ENCODE measurements at regions not wholly inside any gene's neighbourhood (a gene's known extent, or its start where the extent isn't known, plus 50 kb on each side); places are given as distances from the start of the nearest gene placed in this dataset.

DNA sequence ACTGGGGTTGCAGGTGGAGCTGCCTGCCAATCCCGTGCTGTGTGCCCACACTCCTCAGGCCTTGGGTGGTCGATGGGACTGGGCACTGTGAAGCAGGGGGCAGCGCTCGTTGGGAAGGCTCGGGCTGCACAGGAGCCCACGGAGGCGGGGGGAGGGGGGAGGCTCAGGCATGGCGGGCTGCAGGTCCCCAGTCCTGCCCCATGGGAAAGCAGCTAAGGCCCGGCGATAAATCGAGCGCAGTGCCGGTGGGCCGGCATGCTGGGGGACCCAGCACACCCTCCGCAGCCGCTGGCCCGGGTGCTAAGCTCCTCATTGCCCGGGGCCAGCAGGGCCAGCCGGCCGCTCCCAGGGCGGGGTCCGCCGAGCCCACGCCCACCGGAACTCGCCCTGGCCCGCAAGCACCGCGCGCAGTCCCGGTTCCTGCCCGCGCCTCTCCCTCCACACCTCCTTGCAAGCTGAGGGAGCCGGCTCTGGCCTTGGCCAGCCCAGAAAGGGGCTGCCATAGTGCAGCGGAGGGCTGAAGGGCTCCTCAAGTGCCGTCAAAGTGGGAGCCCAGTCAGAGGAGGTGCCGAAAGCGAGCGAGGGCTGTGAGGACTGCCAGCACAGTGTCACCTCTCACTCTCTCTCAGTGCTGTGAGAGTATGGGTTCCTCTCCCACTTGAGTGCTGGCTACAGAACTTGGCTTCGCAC is 1210.6 kb upstream of the NXPH2 start:
- Histone ChIP-seq H2BK120ac (ENCODE audit: low read depth, low read length, poor library complexity, severe bottlenecking) (no peak overlapping the region), H2BK5ac (ENCODE audit: insufficient read length, low read length) (no peak overlapping the region), H2BK12ac (ENCODE audit: insufficient read length, low read depth, low read length) (no peak overlapping the region), H3K9me3 (ENCODE audit: control insufficient read depth, low read depth, low read length) (no peaks in the 10 kb centered on the region), H3K56ac (ENCODE audit: insufficient read length, low read depth, low read length) (no peak overlapping the region), H2AK5ac (ENCODE audit: insufficient read length, low read length) (no peak overlapping the region), H4K20me1 (ENCODE audit: control insufficient read depth, insufficient read depth, insufficient read length) (no peaks in the 10 kb centered on the region), H3K14ac (ENCODE audit: insufficient read depth, low read length) (no peak overlapping the region), H2BK20ac (ENCODE audit: low read depth, low read length, poor library complexity, severe bottlenecking) (no peak overlapping the region), H3K79me2 (ENCODE audit: insufficient read depth, low read length) (no peaks in the 10 kb centered on the region), H2AFZ (ENCODE audit: low read length) (no peak overlapping the region), H4K91ac (ENCODE audit: insufficient read length, low read depth, low read length) (no peak overlapping the region), H3K4ac (ENCODE audit: low read depth, low read length) (no peak overlapping the region), H4K5ac (ENCODE audit: insufficient read length, low read depth, low read length) (no peak overlapping the region), H3K27ac (ENCODE audit: insufficient read length, low read depth, low read length) (no peak overlapping the region), H3K4me2 (ENCODE audit: insufficient read depth, insufficient read length, low read length) (no peak overlapping the region), H3T11ph (ENCODE audit: low read length) (no peak overlapping the region), H3K9ac (ENCODE audit: extremely low read depth, insufficient read length, low read length) (no peak overlapping the region), H3K23me2 (ENCODE audit: insufficient read length, low read depth, low read length, poor library complexity, severe bottlenecking) (no peaks in the 10 kb centered on the region), H3K23ac (ENCODE audit: insufficient read length, low read depth, low read length) (no peak overlapping the region), H3K18ac (ENCODE audit: insufficient read length, low read depth, low read length) (no peak overlapping the region), H2BK15ac (ENCODE audit: low read depth, low read length) (no peak overlapping the region), H3K79me1 (ENCODE audit: insufficient read depth, low read depth, low read length, poor library complexity, severe bottlenecking) (no peaks in the 10 kb centered on the region), H3K4me1 (ENCODE audit: insufficient read depth, low read length) (no peaks in the 10 kb centered on the region), H4K8ac (replicated peaks; ENCODE audit: insufficient read length, low read depth, low read length) (no peak overlapping the region), H3K27me3 (ENCODE audit: insufficient read depth, low read length) (no peaks in the 10 kb centered on the region)
- H3K9me3 Mint-ChIP-seq: peaks cover 7 to 12% of the 10 kb centered on the region in 2 experiments
- peaks cover 4 to 12% of the 10 kb centered on the region in 2 experiments for H3K4me1 Mint-ChIP-seq
- no peak overlapping the region for H3K27ac Mint-ChIP-seq
- no peaks in the 10 kb centered on the region for H3K27me3 Mint-ChIP-seq (ENCODE audit: low read depth)
- WGBS (ENCODE audit: extremely low coverage, insufficient read length, low lambda C conversion rate): no CpG with 5 or more reads among the region's 40 CpGs
- no peak overlapping the region for H3K4me3 Mint-ChIP-seq
- no peak for DNase-seq
- TF ChIP-seq, protein P1, sequence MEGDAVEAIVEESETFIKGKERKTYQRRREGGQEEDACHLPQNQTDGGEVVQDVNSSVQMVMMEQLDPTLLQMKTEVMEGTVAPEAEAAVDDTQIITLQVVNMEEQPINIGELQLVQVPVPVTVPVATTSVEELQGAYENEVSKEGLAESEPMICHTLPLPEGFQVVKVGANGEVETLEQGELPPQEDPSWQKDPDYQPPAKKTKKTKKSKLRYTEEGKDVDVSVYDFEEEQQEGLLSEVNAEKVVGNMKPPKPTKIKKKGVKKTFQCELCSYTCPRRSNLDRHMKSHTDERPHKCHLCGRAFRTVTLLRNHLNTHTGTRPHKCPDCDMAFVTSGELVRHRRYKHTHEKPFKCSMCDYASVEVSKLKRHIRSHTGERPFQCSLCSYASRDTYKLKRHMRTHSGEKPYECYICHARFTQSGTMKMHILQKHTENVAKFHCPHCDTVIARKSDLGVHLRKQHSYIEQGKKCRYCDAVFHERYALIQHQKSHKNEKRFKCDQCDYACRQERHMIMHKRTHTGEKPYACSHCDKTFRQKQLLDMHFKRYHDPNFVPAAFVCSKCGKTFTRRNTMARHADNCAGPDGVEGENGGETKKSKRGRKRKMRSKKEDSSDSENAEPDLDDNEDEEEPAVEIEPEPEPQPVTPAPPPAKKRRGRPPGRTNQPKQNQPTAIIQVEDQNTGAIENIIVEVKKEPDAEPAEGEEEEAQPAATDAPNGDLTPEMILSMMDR (conservative IDR thresholded peaks at IDR 0.05): no peak
- peaks cover 0 to 13% (median 7%) of the 10 kb centered on the region in 3 experiments; a peak in 4 of 7 replicates for H3K36me3 Mint-ChIP-seq (ENCODE audit: insufficient read depth in 1 of 3, low read depth in 3 of 3)
